ENCODE measurements at regions not wholly inside any gene's neighbourhood (a gene's known extent, or its start where the extent isn't known, plus 50 kb on each side); places are given as distances from the start of the nearest gene placed in this dataset.

DNA sequence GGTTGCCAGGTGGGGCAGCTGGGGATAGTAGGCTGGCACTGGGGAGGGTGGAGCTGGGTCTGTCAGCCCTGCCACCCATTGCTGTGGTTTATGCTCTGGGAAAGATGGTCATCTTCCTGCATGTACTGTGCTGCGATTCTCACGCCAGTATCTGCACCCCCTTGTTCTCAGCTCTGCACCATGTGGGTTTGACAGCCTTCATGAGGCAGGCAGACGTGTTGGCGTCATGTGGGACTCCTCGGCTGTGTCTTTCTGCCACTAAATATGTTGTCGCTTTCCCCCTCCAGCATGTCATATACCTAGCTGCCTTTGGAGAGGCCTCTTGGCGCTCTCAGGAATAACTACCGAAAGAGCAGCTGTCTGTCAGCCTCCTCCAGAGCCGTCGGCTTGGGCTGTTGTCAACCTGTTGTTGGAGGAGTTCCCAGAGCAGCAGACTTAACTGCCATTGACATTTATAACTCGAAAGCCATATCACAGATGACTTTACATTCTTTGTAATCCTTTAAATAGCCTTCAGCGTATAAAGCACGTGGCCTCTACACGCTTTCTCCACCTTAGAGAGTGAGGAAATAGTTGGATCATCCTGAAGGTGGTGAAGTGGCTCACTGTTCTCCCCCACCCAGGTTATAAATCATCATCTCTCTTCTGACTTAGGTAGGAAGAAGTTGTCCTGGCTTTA, 80.4 kb upstream of the MGAT5 start:
- DNase-seq (ENCODE audit: extremely low read depth, low read depth): no peak
- TF ChIP-seq, protein P1, sequence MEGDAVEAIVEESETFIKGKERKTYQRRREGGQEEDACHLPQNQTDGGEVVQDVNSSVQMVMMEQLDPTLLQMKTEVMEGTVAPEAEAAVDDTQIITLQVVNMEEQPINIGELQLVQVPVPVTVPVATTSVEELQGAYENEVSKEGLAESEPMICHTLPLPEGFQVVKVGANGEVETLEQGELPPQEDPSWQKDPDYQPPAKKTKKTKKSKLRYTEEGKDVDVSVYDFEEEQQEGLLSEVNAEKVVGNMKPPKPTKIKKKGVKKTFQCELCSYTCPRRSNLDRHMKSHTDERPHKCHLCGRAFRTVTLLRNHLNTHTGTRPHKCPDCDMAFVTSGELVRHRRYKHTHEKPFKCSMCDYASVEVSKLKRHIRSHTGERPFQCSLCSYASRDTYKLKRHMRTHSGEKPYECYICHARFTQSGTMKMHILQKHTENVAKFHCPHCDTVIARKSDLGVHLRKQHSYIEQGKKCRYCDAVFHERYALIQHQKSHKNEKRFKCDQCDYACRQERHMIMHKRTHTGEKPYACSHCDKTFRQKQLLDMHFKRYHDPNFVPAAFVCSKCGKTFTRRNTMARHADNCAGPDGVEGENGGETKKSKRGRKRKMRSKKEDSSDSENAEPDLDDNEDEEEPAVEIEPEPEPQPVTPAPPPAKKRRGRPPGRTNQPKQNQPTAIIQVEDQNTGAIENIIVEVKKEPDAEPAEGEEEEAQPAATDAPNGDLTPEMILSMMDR (IDR thresholded peaks at IDR 0.05; ENCODE audit: low read depth, low read length): no peak

DNA sequence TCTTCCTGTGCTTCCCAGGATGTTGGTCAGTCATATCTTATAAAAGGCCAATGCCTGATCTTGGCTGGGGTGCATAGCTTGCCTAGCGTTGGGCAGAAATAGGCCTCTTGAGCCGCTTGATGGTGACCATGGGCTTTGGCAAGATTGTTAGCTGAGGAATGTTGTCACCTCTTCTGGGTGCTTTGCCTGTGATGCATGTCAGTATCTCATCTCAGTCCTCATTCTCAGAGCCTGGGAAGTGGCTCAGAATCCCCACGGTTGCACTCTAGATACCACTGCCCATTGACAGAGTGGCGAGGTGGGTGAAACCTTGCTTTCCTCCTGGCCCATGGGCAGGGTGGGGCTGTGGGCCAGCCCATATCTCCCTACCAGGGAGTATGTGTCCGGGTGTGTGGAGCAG, 79.2 kb upstream of the MGAT5 start:
- DNase-seq (ENCODE audit: extremely low read depth, low read depth): no peak
- TF ChIP-seq, protein P1 (IDR thresholded peaks at IDR 0.05; ENCODE audit: low read depth, low read length): no peak

DNA sequence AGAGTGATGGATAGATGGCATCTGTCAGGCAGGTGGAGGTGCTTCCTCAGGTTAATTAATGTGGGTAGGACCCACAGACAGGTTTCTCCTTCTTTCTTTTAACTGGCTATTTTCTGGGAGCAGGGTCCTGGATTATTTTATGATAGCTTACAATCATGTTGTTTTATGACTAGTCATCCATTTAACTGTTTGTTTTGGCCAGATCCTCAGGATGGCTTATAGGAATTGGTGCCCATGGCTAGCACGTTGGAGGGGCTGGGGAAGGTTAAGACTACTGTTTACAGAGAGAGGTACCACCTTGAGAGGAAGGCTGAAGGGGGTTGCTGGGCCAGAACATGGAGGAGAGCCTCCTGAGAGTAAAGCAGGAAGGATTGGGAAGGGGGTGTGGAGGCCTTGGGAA, 78.0 kb upstream of the MGAT5 start:
- DNase-seq (ENCODE audit: extremely low read depth, low read depth): no peak
- TF ChIP-seq, protein P1 (IDR thresholded peaks at IDR 0.05; ENCODE audit: low read depth, low read length): no peak

DNA sequence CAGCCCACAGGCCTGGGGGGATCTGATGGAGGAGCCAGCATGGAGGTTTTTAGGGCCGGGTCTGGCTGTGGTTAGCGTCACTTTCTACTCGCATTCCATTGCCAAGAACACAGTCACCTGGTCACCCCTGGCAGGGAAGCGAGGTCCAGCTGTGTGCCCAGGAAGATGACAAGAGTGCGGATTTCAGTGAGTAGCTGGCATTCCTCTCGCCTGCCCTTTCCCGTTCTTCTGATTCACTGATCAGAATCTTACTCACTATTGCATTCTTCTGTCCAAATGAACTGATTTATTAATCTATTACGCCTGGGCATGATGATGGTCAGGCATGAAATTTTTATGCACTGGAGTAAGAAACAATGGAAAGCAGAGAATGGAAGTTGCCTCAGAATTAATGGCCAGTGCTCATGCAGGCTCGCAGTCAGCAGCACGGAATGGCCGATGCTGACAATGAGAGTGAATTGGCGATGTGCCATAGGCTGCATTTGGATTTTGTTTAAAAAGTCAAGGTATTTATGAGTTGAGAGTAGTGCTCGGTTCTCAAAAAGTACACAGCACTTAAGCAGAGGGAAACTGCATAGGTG, 76.4 kb upstream of the MGAT5 start:
- DNase-seq (ENCODE audit: extremely low read depth, low read depth): no peak
- TF ChIP-seq, protein P1 (IDR thresholded peaks at IDR 0.05; ENCODE audit: low read depth, low read length): no peak

DNA sequence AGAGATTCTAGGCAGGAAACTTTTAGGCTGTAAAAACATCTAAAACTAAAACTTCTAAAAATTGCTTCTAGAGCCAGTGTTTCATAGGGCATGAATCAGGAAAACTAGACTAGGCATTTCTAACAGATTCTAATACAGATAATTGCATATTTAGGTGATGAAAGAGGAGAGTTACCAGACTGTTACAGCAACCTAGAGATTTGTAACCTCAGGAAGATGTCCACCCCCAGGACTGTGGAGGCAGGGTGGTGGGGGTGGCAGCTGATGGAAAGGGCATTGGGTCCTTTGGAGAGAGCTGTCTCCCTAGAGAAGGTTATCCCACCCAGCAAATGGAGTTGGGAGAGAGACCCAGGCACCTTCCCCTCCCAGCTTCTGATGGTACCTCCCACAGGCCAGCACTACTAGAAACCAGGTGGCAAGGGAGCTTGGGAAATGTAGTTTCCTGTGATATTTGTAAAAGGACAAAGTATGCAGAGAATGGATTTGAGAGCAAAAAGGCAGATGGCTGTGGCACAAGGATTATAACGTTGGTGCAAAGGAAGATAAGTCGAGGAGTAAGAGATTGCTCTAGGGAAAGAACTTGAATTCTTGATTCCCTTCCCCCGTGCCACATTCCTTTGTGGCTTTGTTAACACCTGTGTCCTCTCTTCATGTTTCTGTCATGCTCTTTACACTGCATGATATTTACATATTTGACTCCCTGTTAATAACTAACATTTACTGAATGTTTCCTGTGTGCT, 75.6 kb upstream of the MGAT5 start:
- TF ChIP-seq, protein P1 (IDR thresholded peaks at IDR 0.05; ENCODE audit: low read depth, low read length): no peak
- DNase-seq (ENCODE audit: extremely low read depth, low read depth): no peak

DNA sequence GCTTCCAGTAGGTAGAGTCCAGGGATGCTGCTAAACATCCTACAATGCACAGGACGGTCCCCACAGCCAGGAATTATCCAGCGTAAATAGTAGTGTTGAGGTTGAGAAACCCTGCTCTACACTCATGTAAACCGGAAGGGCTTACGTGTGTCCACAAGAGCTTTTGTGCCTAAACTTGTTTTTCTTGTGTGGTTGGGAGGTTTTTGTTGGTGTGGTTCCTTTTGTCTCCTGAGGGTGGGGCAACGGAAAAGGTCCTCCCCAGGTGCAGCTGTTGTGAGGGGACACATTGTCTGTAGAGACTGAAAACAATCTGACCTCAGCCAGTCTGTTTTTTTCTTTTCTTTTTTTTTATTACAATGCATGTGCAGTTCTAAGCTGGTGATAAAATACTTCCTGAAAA, 72.7 kb upstream of the MGAT5 start:
- no peak for DNase-seq (ENCODE audit: extremely low read depth, low read depth)
- TF ChIP-seq, protein P1 (IDR thresholded peaks at IDR 0.05; ENCODE audit: low read depth, low read length): no peak

DNA sequence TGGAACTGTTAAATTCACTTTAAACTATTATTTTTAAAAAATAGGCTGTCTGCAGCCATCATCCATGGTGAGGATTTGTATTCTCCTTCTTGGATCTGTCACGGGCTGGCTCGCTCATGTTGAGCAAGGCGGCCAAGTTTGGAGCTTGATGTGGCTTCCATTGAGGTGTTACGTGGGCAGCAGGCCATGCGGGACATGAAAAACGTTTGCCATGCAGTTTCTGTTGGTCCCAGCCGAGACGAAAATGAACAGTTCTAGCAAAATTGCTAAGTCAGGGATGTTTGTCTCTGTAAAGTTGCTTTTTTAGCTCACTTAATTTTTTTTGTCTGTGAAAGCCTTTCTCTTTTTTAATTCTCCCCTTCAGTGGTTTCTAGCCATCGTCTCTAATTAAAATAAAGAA, 70.2 kb upstream of the MGAT5 start:
- TF ChIP-seq, protein P1 (IDR thresholded peaks at IDR 0.05; ENCODE audit: low read depth, low read length): no peak
- DNase-seq (ENCODE audit: extremely low read depth, low read depth): no peak
